SIG-M5 treated with dmso at 0.1 percent for 504 hours (cell line): ENCODE measurements at regions not wholly inside any gene's neighbourhood (a gene's known extent, or its start where the extent isn't known, plus 50 kb on each side); places are given as distances from the start of the nearest gene placed in this dataset.
A peak's percentile ranks its signal among the peaks of the same experiment; 100 is the strongest.
"Not testable (repeated sequence)": the region's sequence is repeated elsewhere in the genome, so short reads cannot be mapped to it uniquely, and the experiment has no call there.

ENCODE experiments used
- DNase-seq: peaks from one replicate; lab custom pipeline; 2025; ENCODE audit not compliant: unreplicated experiment; lab: John Stamatoyannopoulos, UW

DNA sequence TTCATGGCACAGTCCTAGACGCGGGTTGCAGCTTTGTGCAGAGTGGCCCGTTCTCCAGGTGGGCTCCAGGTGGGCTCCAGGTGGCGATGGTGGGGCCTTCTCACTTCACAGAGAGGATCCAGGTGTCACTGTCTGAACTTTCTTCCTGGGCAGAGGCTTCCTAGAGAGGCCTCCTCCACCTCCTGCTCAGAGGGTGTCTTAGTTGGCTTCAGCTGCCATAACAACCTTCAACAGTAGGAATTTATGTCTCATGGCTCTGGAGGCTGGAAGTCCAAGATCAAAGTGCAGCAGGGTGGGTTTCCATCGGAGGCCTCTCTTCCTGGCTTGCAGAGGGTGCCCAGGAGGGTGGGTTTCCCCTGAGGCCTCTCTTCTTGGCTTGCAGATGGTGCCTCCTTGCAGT lies 125.1 kb downstream of the GLRX3 start:
- no peak for DNase-seq

- no peak for DNase-seq
Measured at GRCh38 chr10:130261766-130262165, 125.6 kb downstream of the GLRX3 start.

- no peak for DNase-seq
Measured at GRCh38 chr10:130263289-130263688, 127.1 kb downstream of the GLRX3 start.

GRCh38 chr10:130265542-130265941 lies 129.4 kb downstream of the GLRX3 start:
- no peak for DNase-seq

DNA sequence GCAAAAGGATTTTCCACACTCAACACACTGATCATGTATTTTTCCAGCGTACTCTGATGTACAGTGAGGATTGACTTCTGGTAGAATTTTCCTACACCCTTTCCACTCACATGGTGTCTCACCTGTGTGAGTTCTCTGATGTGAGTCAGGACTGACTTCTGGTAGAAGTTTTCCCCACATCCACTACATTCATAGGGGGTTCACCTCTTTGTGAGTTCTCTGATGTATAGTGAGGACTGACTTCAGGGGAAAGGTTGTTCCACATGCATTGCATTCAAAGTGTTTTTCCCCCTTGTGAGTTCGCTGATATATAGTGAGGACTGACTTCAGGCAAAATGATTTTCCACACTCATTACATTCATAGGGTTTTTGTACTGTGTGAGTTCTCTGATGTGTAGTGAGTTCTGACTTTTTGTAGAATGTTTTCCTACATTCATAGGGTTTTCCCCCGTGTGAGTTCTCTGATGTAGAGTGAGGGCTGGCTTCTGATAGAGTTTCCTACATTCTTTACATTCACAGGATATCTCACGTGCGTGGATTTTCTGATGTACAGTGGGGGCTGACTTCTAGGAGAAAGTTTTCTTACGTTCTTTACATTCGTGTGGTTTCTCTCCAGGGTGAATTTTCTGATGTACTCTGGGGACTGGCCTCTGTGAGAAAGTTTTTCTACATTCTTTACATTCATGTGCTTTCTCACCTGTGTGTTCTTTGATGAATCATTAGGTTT lies 146.5 kb downstream of the GLRX3 start:
- DNase-seq = no peak

DNA sequence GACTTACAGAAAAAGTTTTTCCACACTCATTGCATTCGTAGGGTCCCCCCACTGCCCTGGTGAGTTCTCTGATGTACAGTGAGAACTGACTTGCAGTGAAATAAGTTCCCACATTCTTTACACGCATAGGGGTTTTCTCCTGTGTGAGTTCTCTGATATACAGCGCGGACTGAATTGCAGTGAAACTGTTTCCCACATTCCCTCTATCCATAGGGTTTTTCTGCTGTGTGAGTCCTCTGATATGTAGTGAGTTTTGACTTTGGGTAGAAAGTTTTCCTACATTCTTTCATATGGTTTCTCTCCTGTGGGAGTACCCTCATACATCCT lies 147.0 kb downstream of the GLRX3 start:
- no peak for DNase-seq

GRCh38 chr10:130295761-130296160 lies 159.6 kb downstream of the GLRX3 start:
- not testable (repeated sequence) for DNase-seq

- no peak for DNase-seq
Measured at GRCh38 chr10:130300608-130301020, 164.4 kb downstream of the GLRX3 start.

DNA sequence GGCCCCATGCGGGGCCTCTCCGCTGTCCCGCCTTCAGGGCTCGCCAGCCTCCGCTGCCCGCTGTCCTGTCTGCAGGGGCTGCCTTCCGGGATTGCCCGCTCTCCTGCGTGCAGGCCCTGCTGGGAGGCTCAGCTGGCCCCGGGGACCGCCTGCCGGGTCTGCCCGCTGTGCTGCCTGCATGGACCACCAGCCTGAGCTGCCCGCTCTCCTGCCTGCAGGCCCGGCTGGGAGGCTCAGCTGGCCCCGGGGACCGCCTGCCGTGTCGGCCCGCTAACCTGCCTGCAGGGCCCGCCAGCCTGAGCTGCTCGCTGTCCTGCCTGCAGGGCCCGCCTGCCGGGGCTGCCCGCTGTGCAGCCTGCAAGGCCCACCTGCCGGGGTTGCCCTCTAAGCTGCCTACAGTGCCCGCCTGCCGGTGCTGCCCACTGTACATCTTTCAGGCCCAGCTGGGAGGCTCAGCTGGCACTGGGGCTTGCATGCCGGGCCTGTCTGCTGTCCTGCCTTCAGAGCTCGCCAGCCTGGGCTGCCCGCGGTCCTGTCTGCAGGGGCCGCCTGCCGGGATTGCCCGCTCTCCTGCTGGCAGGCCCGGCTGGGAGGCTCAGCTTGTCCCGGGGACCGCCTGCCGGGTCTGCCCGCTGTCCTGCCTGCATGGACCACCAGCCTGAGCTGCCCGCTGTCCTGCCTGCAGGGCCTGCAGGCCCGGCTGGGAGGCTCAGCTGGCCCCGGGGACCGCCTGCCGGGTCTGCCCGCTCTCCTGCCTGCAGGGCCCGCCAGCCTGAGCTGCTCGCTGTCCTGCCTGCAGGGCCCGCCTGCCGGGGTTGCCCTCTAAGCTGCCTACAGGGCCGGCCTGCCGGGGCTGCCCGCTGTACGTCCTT lies 165.1 kb downstream of the GLRX3 start:
- DNase-seq = no peak

DNA sequence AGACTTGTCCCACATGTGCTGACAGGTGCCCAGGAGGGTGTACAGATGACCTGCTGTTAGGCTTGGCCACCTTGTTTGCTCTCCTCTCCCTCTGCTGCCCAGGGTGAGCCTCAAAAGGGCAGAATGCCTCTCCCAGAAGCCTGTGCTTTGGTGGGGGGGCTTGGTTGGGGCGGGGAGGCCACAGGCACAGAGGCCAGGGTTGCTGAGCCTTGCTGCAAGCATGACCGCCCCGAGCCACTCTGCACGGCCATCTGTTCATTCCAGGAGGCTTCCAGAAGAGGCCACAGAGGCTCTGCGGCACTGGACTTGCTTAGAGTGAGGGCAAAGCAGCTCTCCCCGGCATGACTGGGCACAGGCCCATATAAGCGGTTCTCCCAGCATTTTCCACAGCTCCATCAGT lies 190.8 kb downstream of the GLRX3 start:
- DNase-seq = no peak

DNA sequence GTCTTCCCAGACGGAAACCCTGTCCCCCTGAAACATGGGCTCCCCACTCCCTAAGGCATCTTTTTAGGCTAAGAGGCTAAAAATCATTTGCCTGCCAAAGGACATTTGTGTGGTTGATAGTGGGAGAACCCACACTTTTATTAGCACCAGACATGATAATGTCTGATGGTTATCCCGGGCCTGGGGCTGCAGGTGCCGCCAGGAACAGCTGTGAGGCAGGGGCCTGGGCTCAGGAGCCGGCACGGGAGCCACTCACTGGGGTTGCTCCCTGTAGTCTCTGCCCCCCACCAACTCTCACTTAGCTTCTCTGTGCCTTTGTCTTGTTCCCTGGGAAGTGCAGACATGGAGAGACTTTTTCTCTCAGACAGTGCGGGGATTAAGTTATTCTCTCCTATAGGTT lies 193.6 kb downstream of the GLRX3 start:
- DNase-seq = no peak

- peak; percentile 4 for DNase-seq
Measured at GRCh38 chr10:130333185-130333584, 197.0 kb downstream of the GLRX3 start.

- no peak for DNase-seq
Measured at GRCh38 chr10:130335336-130335735, 199.1 kb downstream of the GLRX3 start.

- no peak for DNase-seq
Measured at GRCh38 chr10:130336617-130337304, 200.6 kb downstream of the GLRX3 start.

- no peak for DNase-seq
Measured at GRCh38 chr10:130337305-130337640, 201.1 kb downstream of the GLRX3 start.

- DNase-seq = no peak
Measured at GRCh38 chr10:130337696-130338635, 201.8 kb downstream of the GLRX3 start.

- no peak for DNase-seq
Measured at GRCh38 chr10:130338636-130339024, 202.4 kb downstream of the GLRX3 start.

GRCh38 chr10:130339091-130339490 lies 202.9 kb downstream of the GLRX3 start:
- no peak for DNase-seq

- no peak for DNase-seq
Measured at GRCh38 chr10:130339911-130340310, 203.7 kb downstream of the GLRX3 start.

DNA sequence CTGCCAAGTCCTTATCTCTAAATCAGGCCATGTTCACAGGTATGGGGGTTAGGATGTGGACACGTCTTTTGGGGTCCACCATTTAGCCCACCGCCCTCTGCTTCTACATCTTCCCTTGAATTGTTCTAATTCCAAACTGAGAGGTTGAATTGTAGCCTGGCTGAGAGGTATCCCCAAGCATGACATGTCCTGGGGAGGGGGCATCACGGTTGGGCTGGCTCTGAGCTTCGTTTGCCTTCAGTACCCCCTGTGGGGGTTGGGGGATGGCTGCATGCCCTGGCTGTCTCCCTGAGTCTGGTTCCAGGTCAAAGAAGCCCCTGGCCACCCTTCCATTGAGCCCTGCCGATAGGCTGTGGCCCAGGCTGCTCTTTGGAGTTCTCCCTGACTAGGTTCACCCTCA lies 204.6 kb downstream of the GLRX3 start:
- DNase-seq = no peak

GRCh38 chr10:130341356-130341755 lies 205.2 kb downstream of the GLRX3 start:
- peak; percentile 20 for DNase-seq
